ENCODE measurements at regions not wholly inside any gene's neighbourhood (a gene's known extent, or its start where the extent isn't known, plus 50 kb on each side); places are given as distances from the start of the nearest gene placed in this dataset.

DNA sequence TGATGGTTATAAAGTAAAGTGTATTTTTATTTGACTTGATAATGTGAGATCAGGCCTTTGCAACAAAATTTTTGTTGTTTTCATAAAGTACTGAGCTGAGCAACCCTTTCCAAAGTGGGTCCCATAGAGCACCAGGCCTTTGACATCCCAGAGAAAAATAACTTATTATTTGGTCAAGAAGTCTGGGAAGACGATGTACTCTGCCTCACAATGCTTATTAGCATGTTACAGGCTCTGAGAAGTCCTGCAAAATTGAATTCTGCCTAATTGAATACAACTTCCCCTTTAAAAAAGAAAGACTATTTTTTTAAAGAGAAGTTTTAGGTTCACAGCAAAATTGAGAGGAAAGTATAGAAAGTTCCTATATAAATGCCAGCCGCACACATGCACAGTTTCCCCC is 151.5 kb upstream of the TCF4 start:
- TF ChIP-seq RCOR1 (conservative IDR thresholded peaks at IDR 0.05; ENCODE audit: low read depth, low read length) (no peak), PAX5 (IDR thresholded peaks at IDR 0.05; ENCODE audit: borderline replicate concordance, low read depth, low read length) (no peak), JUND (IDR thresholded peaks at IDR 0.05; ENCODE audit: low read depth, low read length) (no peak), MXI1 (IDR thresholded peaks at IDR 0.05; ENCODE audit: low read depth, low read length) (no peak), KLF5 (IDR thresholded peaks at IDR 0.05; ENCODE audit: partially characterized antibody) (no peak), CHD4 (IDR thresholded peaks at IDR 0.05) (no peak)
- TF ChIP-seq, protein P1, sequence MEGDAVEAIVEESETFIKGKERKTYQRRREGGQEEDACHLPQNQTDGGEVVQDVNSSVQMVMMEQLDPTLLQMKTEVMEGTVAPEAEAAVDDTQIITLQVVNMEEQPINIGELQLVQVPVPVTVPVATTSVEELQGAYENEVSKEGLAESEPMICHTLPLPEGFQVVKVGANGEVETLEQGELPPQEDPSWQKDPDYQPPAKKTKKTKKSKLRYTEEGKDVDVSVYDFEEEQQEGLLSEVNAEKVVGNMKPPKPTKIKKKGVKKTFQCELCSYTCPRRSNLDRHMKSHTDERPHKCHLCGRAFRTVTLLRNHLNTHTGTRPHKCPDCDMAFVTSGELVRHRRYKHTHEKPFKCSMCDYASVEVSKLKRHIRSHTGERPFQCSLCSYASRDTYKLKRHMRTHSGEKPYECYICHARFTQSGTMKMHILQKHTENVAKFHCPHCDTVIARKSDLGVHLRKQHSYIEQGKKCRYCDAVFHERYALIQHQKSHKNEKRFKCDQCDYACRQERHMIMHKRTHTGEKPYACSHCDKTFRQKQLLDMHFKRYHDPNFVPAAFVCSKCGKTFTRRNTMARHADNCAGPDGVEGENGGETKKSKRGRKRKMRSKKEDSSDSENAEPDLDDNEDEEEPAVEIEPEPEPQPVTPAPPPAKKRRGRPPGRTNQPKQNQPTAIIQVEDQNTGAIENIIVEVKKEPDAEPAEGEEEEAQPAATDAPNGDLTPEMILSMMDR (IDR thresholded peaks at IDR 0.05 in 2 of 3, conservative IDR thresholded peaks at IDR 0.05 in 1 of 3; ENCODE audit: control insufficient read depth in 2 of 3, extremely low read depth in 1 of 3, insufficient read depth in 1 of 3, low read depth in 3 of 3, low read length in 3 of 3): no peak
- TF ChIP-seq, protein P2, sequence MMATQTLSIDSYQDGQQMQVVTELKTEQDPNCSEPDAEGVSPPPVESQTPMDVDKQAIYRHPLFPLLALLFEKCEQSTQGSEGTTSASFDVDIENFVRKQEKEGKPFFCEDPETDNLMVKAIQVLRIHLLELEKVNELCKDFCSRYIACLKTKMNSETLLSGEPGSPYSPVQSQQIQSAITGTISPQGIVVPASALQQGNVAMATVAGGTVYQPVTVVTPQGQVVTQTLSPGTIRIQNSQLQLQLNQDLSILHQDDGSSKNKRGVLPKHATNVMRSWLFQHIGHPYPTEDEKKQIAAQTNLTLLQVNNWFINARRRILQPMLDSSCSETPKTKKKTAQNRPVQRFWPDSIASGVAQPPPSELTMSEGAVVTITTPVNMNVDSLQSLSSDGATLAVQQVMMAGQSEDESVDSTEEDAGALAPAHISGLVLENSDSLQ (IDR thresholded peaks at IDR 0.05): no peak
- Histone ChIP-seq H3K4me2 (ENCODE audit: control insufficient read depth, insufficient read depth) (no peak overlapping the region), H3K4me3 (no peak overlapping the region), H3K36me3 (ENCODE audit: control insufficient read depth in 2 of 2, insufficient read depth in 2 of 2, low read length in 1 of 2) (no peaks in the 10 kb centered on the region), H4K20me1 (ENCODE audit: control insufficient read depth, insufficient read depth) (no peaks in the 10 kb centered on the region), H3K27me3 (replicated peaks in 1 of 2; ENCODE audit: control insufficient read depth in 2 of 2, insufficient read depth in 2 of 2, low read length in 1 of 2) (no peaks in the 10 kb centered on the region), H3K9ac (ENCODE audit: control insufficient read depth, insufficient read depth, low read length) (no peak overlapping the region), H3K4me1 (ENCODE audit: control insufficient read depth, insufficient read depth, low read length) (no peaks in the 10 kb centered on the region), H3K9me3 (replicated peaks; ENCODE audit: control insufficient read depth, insufficient read depth, low read length) (no peaks in the 10 kb centered on the region), H3K27ac (ENCODE audit: control insufficient read depth, insufficient read depth) (no peak overlapping the region), H3K79me2 (ENCODE audit: control insufficient read depth, insufficient read depth, low read length) (no peaks in the 10 kb centered on the region), H2AFZ (ENCODE audit: control insufficient read depth, low read depth, low read length) (no peak overlapping the region)
- ChIA-PET CTCF (no interaction called here), SMC1A (ENCODE audit: uncharacterized antibody, unreplicated experiment) (no interaction called here), POLR2A (no interaction called here), RAD21 (ENCODE audit: unreplicated experiment) (no interaction called here)
- ATAC-seq (no peak), DNase-seq (ENCODE audit: low read depth, low spot score) (no peak), FAIRE-seq (no peak)
- no TSS peak for BruUV-seq (replicated peaks)
- intact Hi-C loops (cut with micrococcal nuclease; ENCODE audit: unreplicated experiment): no loop called here
- in situ Hi-C loops (cut with MboI): no loop called here
- WGBS (ENCODE audit: insufficient coverage, insufficient replicate concordance, low lambda C conversion rate, missing lambda C conversion rate): 20% methylated on average over 2 of the region's 2 CpGs
